Stomach (tissue), 8 donors: ENCODE measurements at regions not wholly inside any gene's neighbourhood (a gene's known extent, or its start where the extent isn't known, plus 50 kb on each side); places are given as distances from the start of the nearest gene placed in this dataset.
A peak's percentile ranks its signal among the peaks of the same experiment; 100 is the strongest.

Experiments
- DNase-seq, 2 donors: peaks; one replicate each; pipeline versions ENCODE4 v3.0.0 to v3.0.0-alpha.2; 2013 to 2019
- H3K27ac ChIP-seq, 5 donors: fragments of 200-600 bp in 4 of 5; sonication (generic) in 4 of 5; one replicate each; pipeline ENCODE4 v1.5.1; 2013 to 2019; ENCODE audit warnings: mild to moderate bottlenecking in 1 of 5, moderate library complexity in 1 of 5
- H3K27me3 ChIP-seq, 3 donors: fragments of 200-600 bp; sonication (generic); one replicate each; pipeline ENCODE4 v1.5.1; 2017 to 2019; ENCODE audit warnings: mixed run types in 1 of 3
- H3K36me3 ChIP-seq, 4 donors: fragments of 200-600 bp; sonication (generic); 1 replicate in 3 of 4; 2 replicates in 1 of 4; pipeline ENCODE4 v1.5.1; 2016 to 2019
- H3K4me1 ChIP-seq, 4 donors: fragments of 200-600 bp; sonication (generic); one replicate each; pipeline ENCODE4 v1.5.1; 2016 to 2019
- H3K4me3 ChIP-seq, 4 donors: fragments of 200-600 bp; sonication (generic) in 3 of 4; one replicate each; pipeline ENCODE4 v1.5.1; 2016 to 2019; ENCODE audit warnings: mild to moderate bottlenecking in 1 of 4
- H3K9me3 ChIP-seq, 4 donors: fragments of 200-600 bp; sonication (generic); one replicate each; pipeline ENCODE4 v1.5.1; 2016 to 2019
- CTCF ChIP-seq, 7 experiments: fragments of 450-650 bp in 4 of 7; fragments of 200-600 bp in 3 of 7; sonication (generic) in 3 of 7; IDR thresholded peaks; one replicate each; pipeline ENCODE4 v1.5.1; 2016 to 2019; ENCODE audit warnings: antibody characterized with exemption in 7 of 7, control low read depth in 2 of 7, mild to moderate bottlenecking in 1 of 7
- EP300 ChIP-seq: sonication (generic); formaldehyde crosslinking; IDR thresholded peaks from one replicate; pipeline ENCODE4 v1.6.1; 2017; ENCODE audit warnings: antibody characterized with exemption
- POLR2A ChIP-seq, 4 donors: fragments of 450-650 bp; IDR thresholded peaks; one replicate each; pipeline ENCODE4 v1.6.1; 2016; ENCODE audit warnings: antibody characterized with exemption in 4 of 4, control low read depth in 2 of 4, mild to moderate bottlenecking in 1 of 4, moderate library complexity in 1 of 4
- POLR2AphosphoS5 ChIP-seq, 3 donors: sonication (generic); formaldehyde crosslinking; IDR thresholded peaks; one replicate each; pipeline ENCODE4 v1.6.1; 2016; ENCODE audit warnings: antibody characterized with exemption in 3 of 3
- WGBS, 5 donors: extraction: QIAGEN DNeasy Blood & Tissue Kit in 3 of 5; methylation state at CpG; one replicate each; pipeline versions ENCODE4 v1.1.5 to v1.1.7; 2013 to 2018; 5-methylcytosine and 5-hydroxymethylcytosine counted together
- intact Hi-C: fragments of 100-400 bp; cut with DNase I; formaldehyde crosslinking; loops from one replicate; pipeline ENCODE4 v1.15.1; 2023; ENCODE audit warnings: low total_unique reads
- donor health status: healthy with polysubstance abuse.
- donor health status: Bipolar disorder and iron deficiency.
- donor health status: healthy.

GRCh38 chrX:39956803-39957394, 140.9 kb downstream of the BCOR start:
- H3K9me3 ChIP-seq = no peaks in the 10 kb centered on the region
- no peak for TF ChIP-seq POLR2AphosphoS5 (IDR thresholded peaks at IDR 0.05)
- no peak for TF ChIP-seq EP300
- no peak for TF ChIP-seq CTCF (IDR thresholded peaks at IDR 0.05)
- no peak for TF ChIP-seq POLR2A (IDR thresholded peaks at IDR 0.05)
- WGBS, 5 donors = 74 to 92% (median 79%) methylated on average over 6 to 7 of the region's 7 CpGs
- H3K27me3 ChIP-seq = no peaks in the 10 kb centered on the region
- H3K36me3 ChIP-seq = no peaks in the 10 kb centered on the region
- intact Hi-C loops = no loop called here
- no peak for DNase-seq
- H3K27ac ChIP-seq = no peak overlapping the region
- peaks cover 0 to 13% (median 8%) of the 10 kb centered on the region in 4 donors for H3K4me1 ChIP-seq
- no peak overlapping the region for H3K4me3 ChIP-seq

GRCh38 chrX:39957816-39958566, 139.8 kb downstream of the BCOR start:
- Histone ChIP-seq H3K9me3 (peaks cover 0 to 2% (median under 1%) of the 10 kb centered on the region in 4 donors), H3K4me3 (no peak overlapping the region), H3K27me3 (no peaks in the 10 kb centered on the region), H3K4me1 (peaks cover 0 to 13% (median 8%) of the 10 kb centered on the region in 4 donors), H3K36me3 (no peaks in the 10 kb centered on the region), H3K27ac (no peak overlapping the region)
- intact Hi-C loops = no loop called here
- 82 to 89% (median 84%) methylated on average over 5 to 7 of the region's 7 CpGs for WGBS, 5 donors
- no peak for DNase-seq
- TF ChIP-seq EP300 (no peak), POLR2AphosphoS5 (IDR thresholded peaks at IDR 0.05) (no peak), POLR2A (IDR thresholded peaks at IDR 0.05) (no peak), CTCF (IDR thresholded peaks at IDR 0.05) (no peak)

GRCh38 chrX:39958850-39959249, 138.9 kb downstream of the BCOR start:
- H3K4me3 ChIP-seq = no peak overlapping the region
- 79 to 98% (median 91%) methylated on average over 3 to 5 of the region's 5 CpGs for WGBS, 5 donors
- no peak for TF ChIP-seq CTCF (IDR thresholded peaks at IDR 0.05)
- no peak for TF ChIP-seq POLR2A (IDR thresholded peaks at IDR 0.05)
- TF ChIP-seq EP300 = no peak
- TF ChIP-seq POLR2AphosphoS5 (IDR thresholded peaks at IDR 0.05) = no peak
- intact Hi-C loops = no loop called here
- H3K27ac ChIP-seq = no peak overlapping the region
- DNase-seq = no peak
- H3K9me3 ChIP-seq = peaks cover 0 to 9% (median 3%) of the 10 kb centered on the region in 4 donors
- no peaks in the 10 kb centered on the region for H3K36me3 ChIP-seq
- peaks cover 0 to 7% (median 6%) of the 10 kb centered on the region in 4 donors for H3K4me1 ChIP-seq
- H3K27me3 ChIP-seq = no peaks in the 10 kb centered on the region

- peaks cover 0 to 23% (median 8%) of the 10 kb centered on the region in 4 donors for H3K9me3 ChIP-seq
- no peak overlapping the region for H3K27ac ChIP-seq
- no peaks in the 10 kb centered on the region for H3K36me3 ChIP-seq
- H3K4me3 ChIP-seq = no peak overlapping the region
- TF ChIP-seq CTCF (IDR thresholded peaks at IDR 0.05) (no peak), POLR2A (IDR thresholded peaks at IDR 0.05) (no peak), POLR2AphosphoS5 (IDR thresholded peaks at IDR 0.05) (no peak), EP300 (no peak)
- intact Hi-C loops = no loop called here
- 42 to 67% (median 58%) methylated on average over 3 to 4 of the region's 4 CpGs for WGBS, 5 donors
- H3K4me1 ChIP-seq = no peaks in the 10 kb centered on the region
- H3K27me3 ChIP-seq = no peaks in the 10 kb centered on the region
- DNase-seq = peak in 1 of 2 donors; percentile 63
Observed at GRCh38 chrX:39960219-39960618, 137.5 kb downstream of the BCOR start.
